ENCODE measurements at regions not wholly inside any gene's neighbourhood (a gene's known extent, or its start where the extent isn't known, plus 50 kb on each side); places are given as distances from the start of the nearest gene placed in this dataset.

DNA sequence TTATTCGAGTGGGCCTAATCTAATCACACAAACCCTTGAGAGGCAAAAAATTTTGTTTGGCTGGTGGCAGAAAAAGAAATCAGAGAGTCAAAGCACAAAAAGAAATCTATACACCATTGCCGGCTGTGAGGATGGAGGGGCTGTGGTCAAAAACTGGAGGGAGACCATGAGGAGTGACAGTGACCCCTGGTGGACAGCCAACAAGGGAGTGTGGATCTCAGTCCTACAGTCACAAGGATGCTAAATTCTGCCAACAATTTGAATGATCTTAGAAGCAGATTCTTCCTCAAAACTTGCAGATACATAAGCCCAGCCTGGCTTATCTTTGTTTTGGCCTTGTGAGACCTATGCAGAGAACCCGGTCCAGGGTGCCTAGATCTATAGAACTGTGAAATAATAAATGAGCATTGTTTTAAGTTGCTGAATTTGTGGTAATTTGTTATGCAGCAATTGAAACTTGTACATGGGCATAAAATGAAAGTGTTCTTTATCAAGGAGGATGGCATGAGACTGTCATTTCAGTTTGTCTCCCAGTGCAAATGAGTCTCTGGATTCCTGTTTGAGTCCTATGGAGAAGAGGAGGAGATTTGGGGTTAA, 103.0 kb upstream of the ARHGEF26 start:
- no peaks in the 10 kb centered on the region for H3K27me3 ChIP-seq (ENCODE audit: insufficient read depth, low read length, poor library complexity, severe bottlenecking)
- H3F3A ChIP-seq (ENCODE audit: low read depth): no peaks in the 10 kb centered on the region
- H3K9ac ChIP-seq (ENCODE audit: low read depth, low read length, poor library complexity, severe bottlenecking): no peak overlapping the region
- no peaks in the 10 kb centered on the region for H3K36me3 ChIP-seq (ENCODE audit: insufficient read depth, low read length)
- H3K4me1 ChIP-seq (ENCODE audit: insufficient read depth, low read length, poor library complexity, severe bottlenecking): no peaks in the 10 kb centered on the region
- peak; percentile 84 for TF ChIP-seq CTCF (conservative IDR thresholded peaks at IDR 0.05; ENCODE audit: low read length)
- no peak for TF ChIP-seq EZH2phosphoT487 (IDR thresholded peaks at IDR 0.05; ENCODE audit: borderline replicate concordance)
- H3K4me2 ChIP-seq (ENCODE audit: low read depth, low read length, poor library complexity, severe bottlenecking): no peak overlapping the region
- no peaks in the 10 kb centered on the region for H4K20me1 ChIP-seq (ENCODE audit: insufficient read depth, low read length, poor library complexity, severe bottlenecking)
- H2AFZ ChIP-seq (ENCODE audit: low read length): no peak overlapping the region
- no peak overlapping the region for H3K4me3 ChIP-seq (ENCODE audit: low read length, poor library complexity, severe bottlenecking)
- no peaks in the 10 kb centered on the region for H3K9me2 ChIP-seq (replicated peaks; ENCODE audit: low read depth, low read length)
- no peaks in the 10 kb centered on the region for H3K79me2 ChIP-seq (ENCODE audit: insufficient read depth, low read length)
- no peaks in the 10 kb centered on the region; the same call in 1 of the 2 replicates for H3K9me3 ChIP-seq (ENCODE audit: insufficient read depth, low read depth, low read length)

DNA sequence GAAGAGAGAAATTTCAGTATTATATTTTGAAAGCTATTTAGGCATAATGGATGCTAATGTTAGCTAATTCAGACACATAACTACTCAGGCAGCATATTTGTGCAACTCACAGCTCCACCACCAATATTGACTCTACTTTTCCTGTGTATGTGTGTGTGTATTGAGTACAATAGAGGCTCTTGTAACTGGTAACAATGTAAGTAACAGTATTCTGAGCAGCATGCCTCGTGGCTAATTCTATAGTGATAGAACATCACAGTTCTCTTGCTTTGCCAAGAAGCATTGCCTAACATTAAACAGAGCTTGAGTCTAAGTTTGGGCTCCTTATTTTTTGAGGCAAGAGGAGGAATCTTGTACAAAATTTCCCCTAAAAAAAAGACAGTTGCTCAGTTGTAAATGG, 98.6 kb upstream of the ARHGEF26 start:
- no peaks in the 10 kb centered on the region for H3F3A ChIP-seq (ENCODE audit: low read depth)
- no peak overlapping the region for H2AFZ ChIP-seq (ENCODE audit: low read length)
- TF ChIP-seq CTCF (conservative IDR thresholded peaks at IDR 0.05; ENCODE audit: low read length) (no peak), EZH2phosphoT487 (IDR thresholded peaks at IDR 0.05; ENCODE audit: borderline replicate concordance) (no peak)
- H3K4me1 ChIP-seq (ENCODE audit: insufficient read depth, low read length, poor library complexity, severe bottlenecking): no peaks in the 10 kb centered on the region
- H3K9me3 ChIP-seq (ENCODE audit: insufficient read depth, low read depth, low read length): no peaks in the 10 kb centered on the region; the same call in 1 of the 2 replicates
- H3K9ac ChIP-seq (ENCODE audit: low read depth, low read length, poor library complexity, severe bottlenecking): no peak overlapping the region
- H3K36me3 ChIP-seq (ENCODE audit: insufficient read depth, low read length): no peaks in the 10 kb centered on the region
- no peak overlapping the region for H3K4me2 ChIP-seq (ENCODE audit: low read depth, low read length, poor library complexity, severe bottlenecking)
- H3K79me2 ChIP-seq (ENCODE audit: insufficient read depth, low read length): no peaks in the 10 kb centered on the region
- no peaks in the 10 kb centered on the region for H4K20me1 ChIP-seq (ENCODE audit: insufficient read depth, low read length, poor library complexity, severe bottlenecking)
- H3K4me3 ChIP-seq (ENCODE audit: low read length, poor library complexity, severe bottlenecking): no peak overlapping the region
- H3K27me3 ChIP-seq (ENCODE audit: insufficient read depth, low read length, poor library complexity, severe bottlenecking): no peaks in the 10 kb centered on the region
- H3K9me2 ChIP-seq (replicated peaks; ENCODE audit: low read depth, low read length): no peaks in the 10 kb centered on the region

DNA sequence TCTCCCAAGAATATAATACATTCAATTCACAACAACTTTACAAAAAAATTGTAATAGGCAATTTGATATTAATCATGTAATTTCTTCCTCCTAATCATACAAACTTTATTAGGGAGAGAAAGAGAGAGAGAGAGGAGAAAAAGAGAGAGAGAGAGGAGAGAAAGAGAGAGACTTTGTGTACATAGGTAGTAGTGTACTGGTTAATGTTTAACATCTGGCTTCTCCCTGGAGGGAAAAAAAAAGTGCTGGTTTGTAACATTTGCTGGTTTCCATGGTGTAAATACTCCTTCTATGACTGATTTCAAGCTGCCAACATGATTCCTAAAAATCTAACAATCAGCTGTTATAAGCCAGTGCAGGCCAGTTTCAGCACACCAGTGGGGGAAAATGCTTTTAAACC, 98.0 kb upstream of the ARHGEF26 start:
- H3K4me1 ChIP-seq (ENCODE audit: insufficient read depth, low read length, poor library complexity, severe bottlenecking): no peaks in the 10 kb centered on the region
- no peaks in the 10 kb centered on the region for H4K20me1 ChIP-seq (ENCODE audit: insufficient read depth, low read length, poor library complexity, severe bottlenecking)
- no peak overlapping the region for H3K4me2 ChIP-seq (ENCODE audit: low read depth, low read length, poor library complexity, severe bottlenecking)
- no peak overlapping the region for H2AFZ ChIP-seq (ENCODE audit: low read length)
- no peaks in the 10 kb centered on the region for H3K79me2 ChIP-seq (ENCODE audit: insufficient read depth, low read length)
- TF ChIP-seq EZH2phosphoT487 (IDR thresholded peaks at IDR 0.05; ENCODE audit: borderline replicate concordance) (no peak), CTCF (conservative IDR thresholded peaks at IDR 0.05; ENCODE audit: low read length) (no peak)
- H3K27me3 ChIP-seq (ENCODE audit: insufficient read depth, low read length, poor library complexity, severe bottlenecking): no peaks in the 10 kb centered on the region
- H3K4me3 ChIP-seq (ENCODE audit: low read length, poor library complexity, severe bottlenecking): no peak overlapping the region
- no peaks in the 10 kb centered on the region for H3F3A ChIP-seq (ENCODE audit: low read depth)
- H3K9ac ChIP-seq (ENCODE audit: low read depth, low read length, poor library complexity, severe bottlenecking): no peak overlapping the region
- H3K36me3 ChIP-seq (ENCODE audit: insufficient read depth, low read length): no peaks in the 10 kb centered on the region
- no peaks in the 10 kb centered on the region; the same call in 1 of the 2 replicates for H3K9me3 ChIP-seq (ENCODE audit: insufficient read depth, low read depth, low read length)
- H3K9me2 ChIP-seq (replicated peaks; ENCODE audit: low read depth, low read length): no peaks in the 10 kb centered on the region
